ENCODE measurements at regions not wholly inside any gene's neighbourhood (a gene's known extent, or its start where the extent isn't known, plus 50 kb on each side); places are given as distances from the start of the nearest gene placed in this dataset.

- in situ Hi-C loops (cut with MboI; ENCODE audit: low sequenced_read_pairs, unreplicated experiment) = no loop called here
- DNase-seq (ENCODE audit: low spot score) = no peak
- no peak for TF ChIP-seq CTCF (IDR thresholded peaks at IDR 0.05; ENCODE audit: borderline replicate concordance, control extremely low read depth, extremely low read depth, insufficient read depth, missing control alignments)
Observed at GRCh38 chr3:164224126-164224525, 854.2 kb downstream of the SI start.

GRCh38 chr3:164222197-164222596 lies 856.1 kb downstream of the SI start:
- in situ Hi-C loops (cut with MboI; ENCODE audit: low sequenced_read_pairs, unreplicated experiment) = no loop called here

GRCh38 chr3:164221297-164221696 lies 857.0 kb downstream of the SI start:
- TF ChIP-seq CTCF (IDR thresholded peaks at IDR 0.05; ENCODE audit: borderline replicate concordance, control extremely low read depth, extremely low read depth, insufficient read depth, missing control alignments) = no peak
- in situ Hi-C loops (cut with MboI; ENCODE audit: low sequenced_read_pairs, unreplicated experiment) = no loop called here
- DNase-seq (ENCODE audit: low spot score) = no peak

More at GRCh38 chr3:164222197-164222596, 856.1 kb downstream of the SI start:
- DNase-seq (ENCODE audit: low spot score) = no peak
- TF ChIP-seq CTCF (IDR thresholded peaks at IDR 0.05; ENCODE audit: borderline replicate concordance, control extremely low read depth, extremely low read depth, insufficient read depth, missing control alignments) = no peak

- no peak for DNase-seq (ENCODE audit: low spot score)
- in situ Hi-C loops (cut with MboI; ENCODE audit: low sequenced_read_pairs, unreplicated experiment) = no loop called here
- no peak for TF ChIP-seq CTCF (IDR thresholded peaks at IDR 0.05; ENCODE audit: borderline replicate concordance, control extremely low read depth, extremely low read depth, insufficient read depth, missing control alignments)
Observed at GRCh38 chr3:164209363-164209762, 868.9 kb downstream of the SI start.

- no peak for TF ChIP-seq CTCF (IDR thresholded peaks at IDR 0.05; ENCODE audit: borderline replicate concordance, control extremely low read depth, extremely low read depth, insufficient read depth, missing control alignments)
- in situ Hi-C loops (cut with MboI; ENCODE audit: low sequenced_read_pairs, unreplicated experiment) = no loop called here
- DNase-seq (ENCODE audit: low spot score) = no peak
Observed at GRCh38 chr3:164208821-164209220, 869.5 kb downstream of the SI start.

GRCh38 chr3:164208048-164208447 lies 870.2 kb downstream of the SI start:
- no peak for DNase-seq (ENCODE audit: low spot score)
- in situ Hi-C loops (cut with MboI; ENCODE audit: low sequenced_read_pairs, unreplicated experiment) = no loop called here
- no peak for TF ChIP-seq CTCF (IDR thresholded peaks at IDR 0.05; ENCODE audit: borderline replicate concordance, control extremely low read depth, extremely low read depth, insufficient read depth, missing control alignments)
